A549 (cell line): ENCODE measurements at regions not wholly inside any gene's neighbourhood (a gene's known extent, or its start where the extent isn't known, plus 50 kb on each side); places are given as distances from the start of the nearest gene placed in this dataset.

ENCODE experiments used
- ATAC-seq, 2 experiments: fragments of 200-7000 bp in 1 of 2; fragments of >200 bp in 1 of 2; cut with Nextera tagmentation in 1 of 2; cut with Tn5 transposase in 1 of 2; 3 replicates each; pipeline versions ENCODE4 v1.8.0 to v1.9.1; 2018 to 2020; ENCODE audit warnings: mild to moderate bottlenecking in 1 of 2, moderate library complexity in 1 of 2
- CTCF ChIA-PET: fragments of 300-600 bp; sonication (Branson Sonifier 250); formaldehyde crosslinking; extraction: SDS; loops from one replicate; lab custom pipeline; 2021; ENCODE audit warnings: antibody characterized with exemption, inconsistent platforms; lab: Yijun Ruan, JAX
- POLR2A ChIA-PET: fragments of 350-600 bp; formaldehyde crosslinking; extraction: SDS; loops from one replicate; lab custom pipeline; 2021; ENCODE audit warnings: antibody characterized with exemption, inconsistent platforms; lab: Yijun Ruan, JAX
- DNase-seq, 2 experiments: peaks; one replicate each; pipeline versions ENCODE4 v3.0.0 to v3.0.0-alpha.2; 2011 to 2016; ENCODE audit warnings: low read depth in 1 of 2, low spot score in 1 of 2
- FAIRE-seq: peaks from 2 replicates; lab custom pipeline; 2011; peaks lifted over from hg19 to GRCh38; lab: Jason Lieb, UNC
- H3K27ac ChIP-seq, 2 experiments: fragments of >200 bp; sonication (Bioruptor Twin); formaldehyde crosslinking; 3 replicates each; pipeline ENCODE4 v1.5.1; 2016 to 2017
- H3K4me1 ChIP-seq: fragments of >200 bp; sonication (Bioruptor Twin); formaldehyde crosslinking; 3 replicates; pipeline ENCODE4 v1.6.1; 2016
- H3K4me2 ChIP-seq: fragments of >200 bp; sonication (Bioruptor Twin); formaldehyde crosslinking; 3 replicates; pipeline ENCODE4 v1.6.1; 2016
- H3K4me3 ChIP-seq: fragments of >200 bp; sonication (Bioruptor Twin); formaldehyde crosslinking; 3 replicates; pipeline ENCODE4 v1.5.1; 2016
- H3K9me3 ChIP-seq: fragments of >200 bp; sonication (Bioruptor Twin); formaldehyde crosslinking; 3 replicates; pipeline ENCODE4 v1.6.1; 2016
- ATOH8 ChIP-seq: fragments of 250-450 bp; sonication (Bioruptor Pico); IDR thresholded peaks from 2 replicates; pipeline ENCODE4 v1.5.0; 2020; ENCODE audit warnings: low read depth, mild to moderate bottlenecking, moderate library complexity
- CBX2 ChIP-seq: fragments of 200-600 bp; sonication (generic); IDR thresholded peaks from 2 replicates; pipeline ENCODE4 v1.6.1; 2016; ENCODE audit warnings: low read depth, mild to moderate bottlenecking, borderline replicate concordance
- CBX8 ChIP-seq: fragments of 200-600 bp; sonication (generic); IDR thresholded peaks from 2 replicates; pipeline ENCODE4 v1.6.1; 2016
- CHD2 ChIP-seq: fragments of 150-350 bp; IDR thresholded peaks from 2 replicates; pipeline ENCODE4 v1.6.1; 2014; ENCODE audit warnings: low read length; ENCODE audit not compliant: partially characterized antibody
- CHD4 ChIP-seq: fragments of 200-600 bp; sonication (generic); IDR thresholded peaks from 2 replicates; pipeline ENCODE4 v1.6.1; 2016; ENCODE audit warnings: antibody characterized with exemption, mild to moderate bottlenecking, borderline replicate concordance
- E2F6 ChIP-seq: IDR thresholded peaks from 2 replicates; pipeline ENCODE4 v1.6.1; 2012; ENCODE audit warnings: low read depth, borderline replicate concordance
- FOSL2 ChIP-seq, 2 experiments: fragments of 450-650 bp in 1 of 2; fragments of >200 bp in 1 of 2; sonication (Bioruptor Twin) in 1 of 2; formaldehyde crosslinking; IDR thresholded peaks; 2 replicates each; pipeline versions ENCODE4 v1.5.0 to v1.6.1; 2016 to 2020; ENCODE audit warnings: mild to moderate bottlenecking in 1 of 2, moderate library complexity in 1 of 2
- HDAC2 ChIP-seq: fragments of 200-600 bp; sonication (generic); IDR thresholded peaks from 2 replicates; pipeline ENCODE4 v1.6.1; 2016
- HEYL ChIP-seq: fragments of 250-450 bp; sonication (Bioruptor Pico); IDR thresholded peaks from 2 replicates; pipeline ENCODE4 v1.8.0; 2021; ENCODE audit warnings: mild to moderate bottlenecking, moderate library complexity
- HOXA7 ChIP-seq: fragments of 250-450 bp; sonication (Bioruptor Pico); IDR thresholded peaks from 2 replicates; pipeline ENCODE4 v1.5.0; 2020; ENCODE audit warnings: mild to moderate bottlenecking, moderate library complexity
- HOXB13 ChIP-seq: fragments of 250-450 bp; sonication (Bioruptor Pico); IDR thresholded peaks from 2 replicates; pipeline ENCODE4 v1.5.0; 2020; ENCODE audit warnings: low read depth, mild to moderate bottlenecking, moderate library complexity
- JUN ChIP-seq, 2 experiments: fragments of >200 bp; sonication (Bioruptor Twin); formaldehyde crosslinking; IDR thresholded peaks; 2 replicates in 1 of 2; 3 replicates in 1 of 2; pipeline ENCODE4 v1.6.1; 2016 to 2017
- JUNB ChIP-seq: fragments of >200 bp; sonication (Bioruptor Twin); formaldehyde crosslinking; IDR thresholded peaks from 2 replicates; pipeline ENCODE4 v1.6.1; 2016
- KDM5A ChIP-seq: fragments of 200-600 bp; sonication (generic); IDR thresholded peaks from 2 replicates; pipeline ENCODE4 v1.6.1; 2016; ENCODE audit warnings: antibody characterized with exemption, mild to moderate bottlenecking
- MAFK ChIP-seq: fragments of 450-650 bp; IDR thresholded peaks from 2 replicates; pipeline ENCODE4 v1.6.1; 2014; ENCODE audit not compliant: partially characterized antibody
- MAX ChIP-seq: IDR thresholded peaks from 2 replicates; pipeline ENCODE4 v1.6.1; 2012
- MAZ ChIP-seq: fragments of 150-350 bp; IDR thresholded peaks from 2 replicates; pipeline ENCODE4 v1.6.1; 2014; ENCODE audit warnings: antibody characterized with exemption, low read depth, low read length, borderline replicate concordance
- NFE2L2 ChIP-seq: fragments of 150-350 bp; conservative IDR thresholded peaks from 2 replicates; pipeline ENCODE4 v1.6.1; 2014; ENCODE audit warnings: low read length
- NPAS2 ChIP-seq: fragments of 250-450 bp; sonication (Bioruptor Pico); IDR thresholded peaks from 2 replicates; pipeline ENCODE4 v1.8.0; 2022; ENCODE audit warnings: mild to moderate bottlenecking, moderate library complexity, borderline replicate concordance
- NR3C1 ChIP-seq: fragments of >200 bp; sonication (Bioruptor Twin); formaldehyde crosslinking; IDR thresholded peaks from 3 replicates; pipeline ENCODE4 v1.6.1; 2017
- POLR2A ChIP-seq: IDR thresholded peaks from 2 replicates; pipeline ENCODE4 v1.6.1; 2012; ENCODE audit warnings: mild to moderate bottlenecking, low read length
- RARB ChIP-seq: fragments of 250-450 bp; sonication (Bioruptor Pico); IDR thresholded peaks from 2 replicates; pipeline ENCODE4 v1.8.0; 2021; ENCODE audit warnings: mild to moderate bottlenecking, moderate library complexity
- RCOR1 ChIP-seq: fragments of 150-350 bp; IDR thresholded peaks from 2 replicates; pipeline ENCODE4 v1.6.1; 2014; ENCODE audit warnings: antibody characterized with exemption, low read length, low read depth
- SMC3 ChIP-seq: fragments of >200 bp; sonication (Bioruptor Twin); formaldehyde crosslinking; IDR thresholded peaks from 3 replicates; pipeline ENCODE4 v1.6.1; 2018; ENCODE audit warnings: inconsistent platforms
- SREBF2 ChIP-seq: fragments of 450-650 bp; IDR thresholded peaks from 2 replicates; pipeline ENCODE4 v1.6.1; 2014; ENCODE audit warnings: mild to moderate bottlenecking, moderate library complexity
- TFCP2L1 ChIP-seq: fragments of 250-450 bp; sonication (Bioruptor Pico); IDR thresholded peaks from 2 replicates; pipeline ENCODE4 v1.5.0; 2021; ENCODE audit warnings: mild to moderate bottlenecking
- ZC3H11A ChIP-seq: fragments of 450-650 bp; IDR thresholded peaks from 2 replicates; pipeline ENCODE4 v1.6.1; 2014; ENCODE audit warnings: antibody characterized with exemption, mild to moderate bottlenecking
- WGBS: methylation state at CpG from one replicate; pipeline ENCODE4 v1.1.6; 2017; ENCODE audit errors: missing lambda C conversion rate; 5-methylcytosine and 5-hydroxymethylcytosine counted together

GRCh38 chr2:113832795-113833290, 57.0 kb upstream of the ACTR3 start:
- H3K9me3 ChIP-seq = no peaks in the 10 kb centered on the region
- TF ChIP-seq HDAC2 = no peak
- DNase-seq = no peak
- FAIRE-seq = no peak
- no peak for ATAC-seq
- ChIA-PET CTCF (no interaction called here), POLR2A (no interaction called here)
- peaks cover 8% of the 10 kb centered on the region for H3K4me1 ChIP-seq
- no peak overlapping the region for H3K27ac ChIP-seq
- no peak overlapping the region for H3K4me3 ChIP-seq
- 82% methylated on average over 4 of the region's 4 CpGs for WGBS
- no peak overlapping the region for H3K4me2 ChIP-seq

GRCh38 chr2:113831161-113831560, 58.7 kb upstream of the ACTR3 start:
- CTCF ChIA-PET = no interaction called here
- no peak for FAIRE-seq
- H3K27ac ChIP-seq = peak overlapping the region; percentile 16 to 70
- H3K4me2 ChIP-seq = peak overlapping the region; percentile 1; the same call in 1 of the 3 replicates
- no peaks in the 10 kb centered on the region for H3K9me3 ChIP-seq
- DNase-seq = peak in 1 of 2 experiments; percentile 50
- ATAC-seq = peak in 1 of 2 experiments; percentile 36; a peak in 2 of 6 replicates
- H3K4me1 ChIP-seq = peaks cover 8% of the 10 kb centered on the region
- POLR2A ChIA-PET = interaction anchor here (1.2 kb wide), 1 partner anchor 75 kb away, joined by 4 read pairs; the partner anchor contains the start of gene SLC35F5
- peak; percentile 54 for TF ChIP-seq MAX
- TF ChIP-seq NFE2L2 = peak; percentile 83
- no peak for TF ChIP-seq HEYL (CRISPR knock-in tag)
- peak; percentile 95 for TF ChIP-seq MAFK
- TF ChIP-seq FOSL2 (IDR thresholded peaks at IDR 0.05) = no peak
- TF ChIP-seq FOSL2 (CRISPR knock-in tag; IDR thresholded peaks at IDR 0.05) = peak; percentile 18; the same call in 1 of the 2 replicates
- TF ChIP-seq CBX8 = no peak
- TF ChIP-seq JUN (IDR thresholded peaks at IDR 0.05) = no peak
- TF ChIP-seq HOXB13 (CRISPR knock-in tag) = peak; percentile 67; the same call in 1 of the 2 replicates
- TF ChIP-seq SMC3 = no peak
- WGBS = 37% methylated on average over 6 of the region's 6 CpGs
- H3K4me3 ChIP-seq = no peak overlapping the region

- CTCF ChIA-PET = interaction anchor here (0.6 kb wide), 1 partner anchor 128 kb away, joined by 3 read pairs; no protein-coding TSS in a partner anchor
- ATAC-seq (no peak), DNase-seq (no peak), FAIRE-seq (no peak)
- TF ChIP-seq HOXB13 (CRISPR knock-in tag) (no peak), FOSL2 (IDR thresholded peaks at IDR 0.05) (no peak), FOSL2 (CRISPR knock-in tag; IDR thresholded peaks at IDR 0.05) (no peak), JUNB (no peak), CHD2 (no peak), RCOR1 (no peak), HOXA7 (CRISPR knock-in tag) (no peak), RARB (no peak)
- Histone ChIP-seq H3K27ac (no peak overlapping the region), H3K9me3 (no peaks in the 10 kb centered on the region), H3K4me2 (no peak overlapping the region), H3K4me3 (no peak overlapping the region), H3K4me1 (peaks cover 8% of the 10 kb centered on the region)
- POLR2A ChIA-PET = no interaction called here
- 68% methylated on average over 5 of the region's 5 CpGs for WGBS
Observed at GRCh38 chr2:113829761-113830160, 60.1 kb upstream of the ACTR3 start.

GRCh38 chr2:113829270-113829669, 60.6 kb upstream of the ACTR3 start:
- Histone ChIP-seq H3K4me1 (peaks cover 8% of the 10 kb centered on the region), H3K9me3 (no peaks in the 10 kb centered on the region), H3K4me2 (no peak overlapping the region), H3K4me3 (no peak overlapping the region), H3K27ac (no peak overlapping the region)
- DNase-seq (no peak), ATAC-seq (no peak), FAIRE-seq (no peak)
- no peak for TF ChIP-seq MAFK
- TF ChIP-seq ATOH8 = no peak
- no peak for TF ChIP-seq HDAC2
- TF ChIP-seq RCOR1 = no peak
- TF ChIP-seq NPAS2 (CRISPR knock-in tag) = no peak
- no peak for TF ChIP-seq CBX8
- TF ChIP-seq E2F6 = no peak
- no peak for TF ChIP-seq KDM5A
- no peak for TF ChIP-seq NR3C1
- no peak for TF ChIP-seq ZC3H11A
- TF ChIP-seq CBX2 = no peak
- TF ChIP-seq SREBF2 = no peak
- TF ChIP-seq HOXB13 (CRISPR knock-in tag) = no peak
- no peak for TF ChIP-seq TFCP2L1 (CRISPR knock-in tag)
- TF ChIP-seq MAX = no peak
- no peak for TF ChIP-seq MAZ
- TF ChIP-seq HEYL (CRISPR knock-in tag) = no peak
- no peak for TF ChIP-seq POLR2A
- TF ChIP-seq CHD4 = no peak
- whole genome bisulfite sequencing = 85% methylated on average over 2 of the region's 2 CpGs
- ChIA-PET CTCF (interaction anchor here (0.6 kb wide), 1 partner anchor 128 kb away, joined by 3 read pairs; no protein-coding TSS in a partner anchor), POLR2A (no interaction called here)
